ENCODE measurements at regions not wholly inside any gene's neighbourhood (a gene's known extent, or its start where the extent isn't known, plus 50 kb on each side); places are given as distances from the start of the nearest gene placed in this dataset.

GRCh38 chr2:42914314-42914713 is 121.9 kb upstream of the HAAO start:
- no peak for TF ChIP-seq CTCF (IDR thresholded peaks at IDR 0.05; ENCODE audit: extremely low read depth, missing control alignments)
- no peak for DNase-seq (ENCODE audit: low spot score)

- no peak for TF ChIP-seq CTCF (IDR thresholded peaks at IDR 0.05; ENCODE audit: extremely low read depth, missing control alignments)
- no peak for DNase-seq (ENCODE audit: low spot score)
Observed at GRCh38 chr2:42913280-42913878, 121.0 kb upstream of the HAAO start.

- no peak for DNase-seq (ENCODE audit: low spot score)
- no peak for TF ChIP-seq CTCF (IDR thresholded peaks at IDR 0.05; ENCODE audit: extremely low read depth, missing control alignments)
Observed at GRCh38 chr2:42910645-42911405, 118.4 kb upstream of the HAAO start.

- DNase-seq (ENCODE audit: low spot score): no peak
- TF ChIP-seq CTCF (IDR thresholded peaks at IDR 0.05; ENCODE audit: extremely low read depth, missing control alignments): no peak
Observed at GRCh38 chr2:42909966-42910365, 117.6 kb upstream of the HAAO start.

- DNase-seq (ENCODE audit: low spot score): no peak
- no peak for TF ChIP-seq CTCF (IDR thresholded peaks at IDR 0.05; ENCODE audit: extremely low read depth, missing control alignments)
Observed at GRCh38 chr2:42908518-42909200, 116.3 kb upstream of the HAAO start.

GRCh38 chr2:42907835-42908234 is 115.5 kb upstream of the HAAO start:
- no peak for TF ChIP-seq CTCF (IDR thresholded peaks at IDR 0.05; ENCODE audit: extremely low read depth, missing control alignments)

More at GRCh38 chr2:42907835-42908234, 115.5 kb upstream of the HAAO start:
- no peak for DNase-seq (ENCODE audit: low spot score)

Measured in GM20000 (cell line).